Keratinocyte (primary cell): ENCODE measurements at regions not wholly inside any gene's neighbourhood (a gene's known extent, or its start where the extent isn't known, plus 50 kb on each side); places are given as distances from the start of the nearest gene placed in this dataset.

Experiments used
- DNase-seq: peaks from one replicate; pipeline ENCODE4 v3.0.0-alpha.2; 2011; ENCODE audit warnings: low read depth, missing footprints, low spot score
- FAIRE-seq: peaks from 2 replicates; lab custom pipeline; 2011; peaks lifted over from hg19 to GRCh38; lab: Jason Lieb, UNC
- H2AFZ ChIP-seq: 2 replicates; pipeline ENCODE4 v1.6.0; 2012; ENCODE audit warnings: low read length, control low read depth, inconsistent platforms; ENCODE audit not compliant: control insufficient read depth
- H3K27ac ChIP-seq: 2 replicates; pipeline ENCODE4 v1.5.1; 2011; ENCODE audit warnings: low read length; ENCODE audit not compliant: control insufficient read depth, insufficient read depth
- H3K27me3 ChIP-seq: 3 replicates; pipeline ENCODE4 v1.6.0; 2011; ENCODE audit warnings: low read length; ENCODE audit not compliant: control insufficient read depth, insufficient read depth; ENCODE audit errors: extremely low read depth
- H3K36me3 ChIP-seq, 2 experiments: 2 replicates in 1 of 2; 3 replicates in 1 of 2; pipeline ENCODE4 v1.5.1; 2011; ENCODE audit warnings: low read length in 2 of 2, mild to moderate bottlenecking in 1 of 2; ENCODE audit not compliant: control insufficient read depth in 2 of 2, insufficient read depth in 2 of 2; ENCODE audit errors: extremely low read depth in 1 of 2
- H3K4me1 ChIP-seq: 3 replicates; pipeline ENCODE4 v1.5.1; 2011; ENCODE audit warnings: low read length; ENCODE audit not compliant: control insufficient read depth, insufficient read depth; ENCODE audit errors: extremely low read depth
- H3K4me2 ChIP-seq: 3 replicates; pipeline ENCODE4 v1.6.0; 2011; ENCODE audit warnings: low read depth, low read length; ENCODE audit not compliant: control insufficient read depth, insufficient read depth; ENCODE audit errors: extremely low read depth
- H3K4me3 ChIP-seq, 3 experiments: fragments of 200-600 bp in 1 of 3; sonication (generic) in 1 of 3; 2 replicates in 2 of 3; 3 replicates in 1 of 3; pipeline ENCODE4 v1.5.1; 2011 to 2016; ENCODE audit warnings: low read length in 3 of 3, mild to moderate bottlenecking in 3 of 3, control low read depth in 2 of 3, inconsistent platforms in 1 of 3, low read depth in 1 of 3, mixed read lengths in 1 of 3, mixed run types in 1 of 3, moderate library complexity in 1 of 3; ENCODE audit not compliant: control insufficient read depth in 2 of 3, insufficient read depth in 2 of 3; ENCODE audit errors: extremely low read depth in 1 of 3
- H3K79me2 ChIP-seq: 2 replicates; pipeline ENCODE4 v1.6.0; 2012; ENCODE audit warnings: low read length; ENCODE audit not compliant: control insufficient read depth, insufficient read depth
- H3K9ac ChIP-seq: 3 replicates; pipeline ENCODE4 v1.6.0; 2011; ENCODE audit warnings: low read length; ENCODE audit not compliant: control insufficient read depth, insufficient read depth; ENCODE audit errors: extremely low read depth
- H3K9me1 ChIP-seq: 3 replicates; pipeline ENCODE4 v1.6.0; 2011; ENCODE audit warnings: low read length; ENCODE audit not compliant: control insufficient read depth, insufficient read depth; ENCODE audit errors: extremely low read depth
- H3K9me3 ChIP-seq: 2 replicates; pipeline ENCODE4 v1.5.1; 2012; ENCODE audit warnings: low read depth, low read length; ENCODE audit not compliant: control insufficient read depth
- H4K20me1 ChIP-seq: 3 replicates; pipeline ENCODE4 v1.6.0; 2011; ENCODE audit warnings: low read length; ENCODE audit not compliant: control insufficient read depth, insufficient read depth; ENCODE audit errors: extremely low read depth
- CTCF ChIP-seq, 3 experiments: IDR thresholded peaks in 1 of 3; conservative IDR thresholded peaks in 1 of 3; optimal IDR thresholded peaks in 1 of 3; 2 replicates in 2 of 3; 3 replicates in 1 of 3; pipeline versions ENCODE3 to v1.5.1; 2011; ENCODE audit warnings: low read length in 3 of 3, mild to moderate bottlenecking in 3 of 3, moderate library complexity in 2 of 3, control low read depth in 1 of 3, inconsistent platforms in 1 of 3; ENCODE audit not compliant: insufficient read depth in 2 of 3; ENCODE audit errors: extremely low read depth in 1 of 3
- EZH2 ChIP-seq: IDR thresholded peaks from one replicate; pipeline ENCODE4 v1.6.1; 2012; ENCODE audit warnings: inconsistent platforms, mild to moderate bottlenecking, low read length, moderate library complexity
- dilution Hi-C: fragments of 300-500 bp; cut with MboI; formaldehyde crosslinking; loops from one replicate; pipeline ENCODE4 v1.7.0; 2020; ENCODE audit warnings: low sequenced_read_pairs; ENCODE audit not compliant: extremely low pct_ligation_motif_present

- DNase-seq (no peak), FAIRE-seq (no peak)
- Histone ChIP-seq H3K79me2 (no peaks in the 10 kb centered on the region), H3K4me2 (no peak overlapping the region), H3K36me3 (no peaks in the 10 kb centered on the region), H3K27ac (no peak overlapping the region), H3K4me1 (no peaks in the 10 kb centered on the region), H3K9me1 (no peaks in the 10 kb centered on the region), H3K9ac (no peak overlapping the region), H3K9me3 (no peaks in the 10 kb centered on the region), H3K4me3 (no peak overlapping the region), H2AFZ (no peak overlapping the region), H3K27me3 (peaks cover 3% of the 10 kb centered on the region), H4K20me1 (no peaks in the 10 kb centered on the region)
- dilution Hi-C loops = no loop called here
- TF ChIP-seq CTCF (optimal IDR thresholded peaks at IDR 0.05 in 1 of 3, IDR thresholded peaks at IDR 0.05 in 1 of 3, conservative IDR thresholded peaks at IDR 0.05 in 1 of 3; ENCODE audit: extremely low read depth in 1 of 3, insufficient read depth in 2 of 3, low read length in 3 of 3) (peak in 1 of 3 experiments; percentile 10), EZH2 (no peak)
Measured at GRCh38 chr5:38751103-38751502, 94.7 kb upstream of the OSMR start.

GRCh38 chr5:38752012-38752536, 93.7 kb upstream of the OSMR start:
- no peaks in the 10 kb centered on the region for H3K9me1 ChIP-seq
- FAIRE-seq (no peak), DNase-seq (no peak)
- dilution Hi-C loops = no loop called here
- H3K4me1 ChIP-seq = no peaks in the 10 kb centered on the region
- no peak overlapping the region for H2AFZ ChIP-seq
- no peak overlapping the region for H3K4me2 ChIP-seq
- H3K4me3 ChIP-seq = no peak overlapping the region
- H4K20me1 ChIP-seq = no peaks in the 10 kb centered on the region
- no peaks in the 10 kb centered on the region for H3K79me2 ChIP-seq
- peaks cover 3% of the 10 kb centered on the region for H3K27me3 ChIP-seq
- no peak overlapping the region for H3K27ac ChIP-seq
- H3K9me3 ChIP-seq = no peaks in the 10 kb centered on the region
- no peak overlapping the region for H3K9ac ChIP-seq
- TF ChIP-seq EZH2 = no peak
- no peak for TF ChIP-seq CTCF (optimal IDR thresholded peaks at IDR 0.05 in 1 of 3, IDR thresholded peaks at IDR 0.05 in 1 of 3, conservative IDR thresholded peaks at IDR 0.05 in 1 of 3; ENCODE audit: extremely low read depth in 1 of 3, insufficient read depth in 2 of 3, low read length in 3 of 3)
- no peaks in the 10 kb centered on the region for H3K36me3 ChIP-seq
